ENCODE measurements at regions not wholly inside any gene's neighbourhood (a gene's known extent, or its start where the extent isn't known, plus 50 kb on each side); places are given as distances from the start of the nearest gene placed in this dataset.

- TF ChIP-seq CTCF (IDR thresholded peaks at IDR 0.05), result no peak
- CTCF ChIA-PET, result no interaction called here
Observed at GRCh38 chr13:106306748-106307277, 228.6 kb downstream of the EFNB2 start.

GRCh38 chr13:106302843-106303242 is 232.6 kb downstream of the EFNB2 start:
- TF ChIP-seq CTCF (IDR thresholded peaks at IDR 0.05), result no peak
- Mint-ChIP-seq H3K4me1 (ENCODE audit: low read depth) (no peaks in the 10 kb centered on the region), H3K27me3 (no peaks in the 10 kb centered on the region), H3K27ac (no peak overlapping the region), H3K36me3 (ENCODE audit: low read depth) (no peaks in the 10 kb centered on the region), H3K9me3 (peaks cover 9% of the 10 kb centered on the region), H3K4me3 (no peak overlapping the region)
- DNase-seq (no peak), ATAC-seq (no peak)
- CTCF ChIA-PET, result no interaction called here
- intact Hi-C loops (cut with micrococcal nuclease), result no loop called here
- POLR2A ChIA-PET, result no interaction called here

More at GRCh38 chr13:106306748-106307277, 228.6 kb downstream of the EFNB2 start:
- H3K27me3 Mint-ChIP-seq, result no peaks in the 10 kb centered on the region
- no peak overlapping the region for H3K27ac Mint-ChIP-seq
- peaks cover 9% of the 10 kb centered on the region for H3K9me3 Mint-ChIP-seq
- no peak overlapping the region for H3K4me3 Mint-ChIP-seq
- intact Hi-C loops (cut with micrococcal nuclease), result no loop called here
- ATAC-seq (no peak), DNase-seq (no peak)
- POLR2A ChIA-PET, result no interaction called here
- H3K36me3 Mint-ChIP-seq (ENCODE audit: low read depth), result no peaks in the 10 kb centered on the region
- H3K4me1 Mint-ChIP-seq (ENCODE audit: low read depth), result no peaks in the 10 kb centered on the region

GRCh38 chr13:106302011-106302410 is 233.5 kb downstream of the EFNB2 start:
- no peaks in the 10 kb centered on the region for H3K36me3 Mint-ChIP-seq (ENCODE audit: low read depth)
- no peak overlapping the region for H3K27ac Mint-ChIP-seq
- ATAC-seq (no peak), DNase-seq (no peak)
- CTCF ChIA-PET, result no interaction called here
- H3K4me1 Mint-ChIP-seq (ENCODE audit: low read depth), result no peaks in the 10 kb centered on the region
- TF ChIP-seq CTCF (IDR thresholded peaks at IDR 0.05), result no peak
- H3K27me3 Mint-ChIP-seq, result no peaks in the 10 kb centered on the region
- intact Hi-C loops (cut with micrococcal nuclease), result no loop called here
- no peak overlapping the region for H3K4me3 Mint-ChIP-seq
- peaks cover 5% of the 10 kb centered on the region for H3K9me3 Mint-ChIP-seq
- POLR2A ChIA-PET, result no interaction called here

GRCh38 chr13:106299621-106300020 is 235.8 kb downstream of the EFNB2 start:
- DNase-seq, result no peak
- ChIA-PET CTCF (no interaction called here), POLR2A (no interaction called here)
- no peak for ATAC-seq
- Mint-ChIP-seq H3K4me1 (ENCODE audit: low read depth) (no peaks in the 10 kb centered on the region), H3K27ac (no peak overlapping the region), H3K27me3 (peaks cover 2% of the 10 kb centered on the region), H3K9me3 (no peaks in the 10 kb centered on the region), H3K4me3 (no peak overlapping the region), H3K36me3 (ENCODE audit: low read depth) (no peaks in the 10 kb centered on the region)
- intact Hi-C loops (cut with micrococcal nuclease), result no loop called here
- TF ChIP-seq CTCF (IDR thresholded peaks at IDR 0.05), result no peak

GRCh38 chr13:106297283-106297682 is 238.2 kb downstream of the EFNB2 start:
- no peaks in the 10 kb centered on the region for H3K36me3 Mint-ChIP-seq (ENCODE audit: low read depth)
- intact Hi-C loops (cut with micrococcal nuclease), result no loop called here
- ChIA-PET CTCF (no interaction called here), POLR2A (no interaction called here)
- H3K27ac Mint-ChIP-seq, result no peak overlapping the region
- TF ChIP-seq CTCF (IDR thresholded peaks at IDR 0.05), result no peak
- H3K27me3 Mint-ChIP-seq, result peaks cover 2% of the 10 kb centered on the region
- no peaks in the 10 kb centered on the region for H3K4me1 Mint-ChIP-seq (ENCODE audit: low read depth)
- no peaks in the 10 kb centered on the region for H3K9me3 Mint-ChIP-seq
- H3K4me3 Mint-ChIP-seq, result no peak overlapping the region
- ATAC-seq (no peak), DNase-seq (no peak)

Measured in activated CD8-positive, alpha-beta T cell treated with anti-CD3 and anti-CD28 coated beads for 36 hours (primary cell).